ENCODE measurements at regions not wholly inside any gene's neighbourhood (a gene's known extent, or its start where the extent isn't known, plus 50 kb on each side); places are given as distances from the start of the nearest gene placed in this dataset.
"Not testable (repeated sequence)": the region's sequence is repeated elsewhere in the genome, so short reads cannot be mapped to it uniquely, and the experiment has no call there.

DNA sequence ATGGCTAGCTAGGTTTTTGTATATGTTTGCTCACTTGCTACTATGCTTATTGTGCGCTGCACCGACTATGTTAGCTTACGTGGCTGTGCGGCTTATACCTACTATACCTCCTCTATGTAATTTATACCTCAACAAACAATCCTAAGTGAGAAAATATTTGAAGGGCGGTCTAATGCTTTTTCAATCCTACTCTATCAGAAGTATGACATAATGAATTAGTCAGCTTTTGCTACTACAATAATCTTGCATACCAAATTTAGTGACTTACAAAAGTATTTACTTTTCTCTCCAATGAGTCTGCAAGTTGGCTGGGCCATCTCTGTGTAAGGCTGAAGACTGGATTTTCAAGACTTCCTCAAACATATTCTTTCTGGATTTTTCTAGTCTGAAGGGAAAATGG is 391.2 kb upstream of the NECTIN3 start:
- no peak for DNase-seq (ENCODE audit: low spot score in 2 of 2)
- Histone ChIP-seq H3K27ac (no peak overlapping the region), H3K27me3 (no peaks in the 10 kb centered on the region), H3K4me1 (no peaks in the 10 kb centered on the region), H3K9me3 (no peaks in the 10 kb centered on the region), H3K36me3 (no peaks in the 10 kb centered on the region), H3K4me3 (no peak overlapping the region)
- TF ChIP-seq, protein P1, sequence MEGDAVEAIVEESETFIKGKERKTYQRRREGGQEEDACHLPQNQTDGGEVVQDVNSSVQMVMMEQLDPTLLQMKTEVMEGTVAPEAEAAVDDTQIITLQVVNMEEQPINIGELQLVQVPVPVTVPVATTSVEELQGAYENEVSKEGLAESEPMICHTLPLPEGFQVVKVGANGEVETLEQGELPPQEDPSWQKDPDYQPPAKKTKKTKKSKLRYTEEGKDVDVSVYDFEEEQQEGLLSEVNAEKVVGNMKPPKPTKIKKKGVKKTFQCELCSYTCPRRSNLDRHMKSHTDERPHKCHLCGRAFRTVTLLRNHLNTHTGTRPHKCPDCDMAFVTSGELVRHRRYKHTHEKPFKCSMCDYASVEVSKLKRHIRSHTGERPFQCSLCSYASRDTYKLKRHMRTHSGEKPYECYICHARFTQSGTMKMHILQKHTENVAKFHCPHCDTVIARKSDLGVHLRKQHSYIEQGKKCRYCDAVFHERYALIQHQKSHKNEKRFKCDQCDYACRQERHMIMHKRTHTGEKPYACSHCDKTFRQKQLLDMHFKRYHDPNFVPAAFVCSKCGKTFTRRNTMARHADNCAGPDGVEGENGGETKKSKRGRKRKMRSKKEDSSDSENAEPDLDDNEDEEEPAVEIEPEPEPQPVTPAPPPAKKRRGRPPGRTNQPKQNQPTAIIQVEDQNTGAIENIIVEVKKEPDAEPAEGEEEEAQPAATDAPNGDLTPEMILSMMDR (IDR thresholded peaks at IDR 0.05), result no peak
- intact Hi-C loops (cut with DNase I), result no loop called here

DNA sequence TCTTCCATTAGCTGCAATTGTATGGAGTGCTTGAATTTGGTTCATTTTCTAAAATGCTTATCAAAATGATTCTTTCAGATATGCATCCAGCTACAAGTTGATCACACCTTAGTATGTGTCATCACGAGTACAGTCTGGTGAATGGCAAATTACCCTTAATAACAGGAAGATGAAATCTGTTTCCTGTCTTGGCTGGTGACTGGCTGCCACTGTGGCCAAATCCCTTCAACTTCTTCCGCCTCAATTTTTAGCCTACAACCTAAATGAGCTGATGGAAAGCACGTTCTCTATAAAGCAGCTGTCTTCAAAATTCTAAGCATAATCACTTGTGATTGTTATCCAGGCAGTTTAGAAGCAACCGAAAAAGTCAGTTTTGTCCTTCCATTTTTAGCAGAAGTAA is 387.1 kb upstream of the NECTIN3 start:
- intact Hi-C loops (cut with DNase I), result no loop called here
- DNase-seq (ENCODE audit: low spot score in 2 of 2), result no peak
- Histone ChIP-seq H3K36me3 (no peaks in the 10 kb centered on the region), H3K9me3 (no peaks in the 10 kb centered on the region), H3K4me1 (no peaks in the 10 kb centered on the region), H3K27ac (no peak overlapping the region), H3K27me3 (no peaks in the 10 kb centered on the region), H3K4me3 (no peak overlapping the region)
- TF ChIP-seq, protein P1 (IDR thresholded peaks at IDR 0.05), result no peak

DNA sequence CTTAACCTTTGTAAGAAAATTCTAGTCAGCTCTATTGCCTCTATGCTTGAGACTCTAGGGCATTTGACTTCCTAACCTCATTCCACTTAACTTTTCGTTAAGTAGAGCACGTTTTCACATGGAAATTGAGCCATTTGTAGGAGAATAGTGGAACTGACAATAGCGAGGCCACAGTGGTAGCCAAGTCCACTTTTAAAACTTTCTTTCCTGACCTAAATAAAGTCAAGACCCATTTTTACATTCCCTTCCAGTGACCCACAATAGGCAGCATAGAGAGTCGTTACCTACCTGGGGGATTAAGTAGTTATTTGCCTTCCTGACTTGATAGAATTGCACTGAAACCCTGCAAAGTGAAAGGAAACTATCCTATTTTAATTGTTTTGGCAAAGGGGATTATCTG is 386.0 kb upstream of the NECTIN3 start:
- Histone ChIP-seq H3K27ac (no peak overlapping the region), H3K9me3 (no peaks in the 10 kb centered on the region), H3K4me3 (no peak overlapping the region), H3K36me3 (no peaks in the 10 kb centered on the region), H3K27me3 (no peaks in the 10 kb centered on the region), H3K4me1 (no peaks in the 10 kb centered on the region)
- DNase-seq (ENCODE audit: low spot score in 2 of 2), result no peak
- intact Hi-C loops (cut with DNase I), result no loop called here
- TF ChIP-seq, protein P1 (IDR thresholded peaks at IDR 0.05), result no peak

DNA sequence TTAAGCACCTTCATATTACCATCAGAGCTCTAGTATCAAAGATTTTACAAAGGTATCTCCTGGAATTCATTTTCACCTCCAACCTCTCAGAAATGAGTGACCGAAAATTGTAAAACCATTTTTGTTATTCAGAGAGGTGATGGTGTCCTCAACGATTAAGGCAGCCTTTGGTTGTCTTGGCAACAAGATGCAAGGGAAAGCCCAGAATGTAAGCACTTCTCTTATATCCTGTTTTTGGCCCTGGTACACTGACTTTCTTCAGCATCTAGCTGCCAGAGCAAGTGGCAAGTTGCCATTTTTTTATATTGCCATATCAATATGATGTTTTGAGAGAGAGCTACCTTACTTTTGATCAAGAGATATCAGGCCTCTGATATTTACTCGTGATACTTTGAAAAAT is 384.9 kb upstream of the NECTIN3 start:
- Histone ChIP-seq H3K36me3 (no peaks in the 10 kb centered on the region), H3K4me1 (no peaks in the 10 kb centered on the region), H3K4me3 (no peak overlapping the region), H3K27me3 (no peaks in the 10 kb centered on the region), H3K27ac (no peak overlapping the region), H3K9me3 (no peaks in the 10 kb centered on the region)
- DNase-seq (ENCODE audit: low spot score in 2 of 2), result no peak
- TF ChIP-seq, protein P1 (IDR thresholded peaks at IDR 0.05), result no peak
- intact Hi-C loops (cut with DNase I), result no loop called here

DNA sequence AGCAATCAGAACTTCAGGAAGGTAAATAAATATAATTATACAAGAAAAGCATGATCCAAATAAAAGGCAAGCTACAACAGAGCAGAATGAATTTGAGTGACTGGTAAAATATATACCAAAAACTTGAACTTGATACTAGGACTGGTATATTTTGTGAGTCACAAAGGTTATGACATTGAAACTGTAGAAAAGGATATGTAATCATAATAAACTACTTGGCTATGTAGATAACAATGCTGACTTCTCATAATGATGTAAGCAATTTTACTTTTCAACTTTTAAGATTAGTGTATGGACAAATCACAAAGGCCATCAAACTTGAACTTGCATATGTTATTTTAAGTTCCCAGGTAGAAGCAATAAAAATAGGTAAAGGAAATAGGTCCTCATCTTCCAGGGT is 384.5 kb upstream of the NECTIN3 start:
- TF ChIP-seq, protein P1 (IDR thresholded peaks at IDR 0.05), result no peak
- intact Hi-C loops (cut with DNase I), result no loop called here

DNA sequence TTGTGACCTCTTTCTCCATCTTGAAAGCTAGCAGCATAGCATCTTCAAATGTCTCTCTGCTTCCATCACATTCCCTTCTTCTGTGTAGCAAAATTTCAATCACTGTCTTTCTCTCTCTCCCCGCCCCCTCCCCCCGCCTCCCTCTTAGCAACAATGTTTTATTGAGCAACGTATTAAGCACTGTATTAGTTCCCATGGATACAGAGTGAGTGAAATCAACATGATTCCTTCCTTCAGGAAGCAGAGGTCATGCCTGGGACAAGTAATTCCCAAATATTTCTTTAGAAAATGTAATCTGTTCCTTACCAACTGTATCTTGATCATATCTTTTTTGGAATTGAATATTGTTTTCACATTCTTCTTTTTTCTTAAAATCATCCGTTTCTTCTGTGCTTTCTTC is 373.7 kb upstream of the NECTIN3 start:
- Histone ChIP-seq H3K4me3 (no peak overlapping the region), H3K36me3 (no peaks in the 10 kb centered on the region), H3K4me1 (no peaks in the 10 kb centered on the region), H3K9me3 (no peaks in the 10 kb centered on the region), H3K27me3 (no peaks in the 10 kb centered on the region), H3K27ac (no peak overlapping the region)
- no peak for DNase-seq (ENCODE audit: low spot score in 2 of 2)
- TF ChIP-seq, protein P1 (IDR thresholded peaks at IDR 0.05), result no peak
- intact Hi-C loops (cut with DNase I), result no loop called here

More for the DNA sequence above, 384.5 kb upstream of the NECTIN3 start:
- Histone ChIP-seq H3K36me3 (no peaks in the 10 kb centered on the region), H3K27ac (no peak overlapping the region), H3K4me1 (no peaks in the 10 kb centered on the region), H3K9me3 (no peaks in the 10 kb centered on the region), H3K4me3 (no peak overlapping the region), H3K27me3 (no peaks in the 10 kb centered on the region)
- no peak for DNase-seq (ENCODE audit: low spot score in 2 of 2)

DNA sequence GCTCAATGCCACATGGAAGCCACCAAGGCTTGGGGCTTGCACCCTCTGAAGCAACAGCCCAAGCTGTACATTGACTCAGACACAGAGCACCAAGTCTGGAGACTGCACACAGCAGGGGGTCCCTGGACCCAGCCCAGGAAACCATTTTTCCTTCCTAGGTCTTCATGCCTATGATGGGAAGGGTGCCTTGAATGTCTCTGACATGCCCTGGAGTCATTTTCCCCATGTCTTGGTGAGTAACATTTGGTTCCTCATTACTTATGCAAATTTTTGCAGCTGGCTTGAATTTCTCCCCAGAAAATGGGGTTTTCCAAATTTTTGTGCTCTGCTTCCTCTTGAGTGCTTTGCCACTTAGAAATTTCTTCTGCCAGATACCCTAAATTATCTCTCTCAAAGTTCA is 367.3 kb upstream of the NECTIN3 start:
- H3K4me1 ChIP-seq; intact Hi-C loops (cut with DNase I); H3K36me3 ChIP-seq; H3K9me3 ChIP-seq; H3K27me3 ChIP-seq; H3K27ac ChIP-seq; H3K4me3 ChIP-seq; DNase-seq (ENCODE audit: low spot score in 2 of 2): not testable (repeated sequence)
